ENCODE measurements at regions not wholly inside any gene's neighbourhood (a gene's known extent, or its start where the extent isn't known, plus 50 kb on each side); places are given as distances from the start of the nearest gene placed in this dataset.

DNA sequence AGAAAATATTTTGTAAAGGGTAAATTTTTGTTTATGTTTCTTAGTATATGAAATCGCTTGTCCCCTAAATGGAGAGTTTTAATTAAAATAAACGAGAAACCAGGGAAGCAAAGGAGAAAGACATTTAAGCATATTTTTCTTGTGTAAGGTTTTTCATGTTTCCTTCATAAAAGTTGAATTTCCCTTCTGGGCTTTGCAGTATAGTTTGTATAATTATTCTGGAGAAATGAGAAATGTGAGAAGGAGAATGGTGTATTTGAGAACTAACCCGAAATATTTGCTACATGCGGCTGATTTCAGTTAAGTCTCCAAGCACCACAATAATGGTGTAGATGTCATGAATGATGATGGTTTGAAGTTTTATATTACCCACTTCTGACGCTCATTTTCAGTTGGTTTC is 307.7 kb upstream of the SEL1L start:
- TF ChIP-seq, protein P1, sequence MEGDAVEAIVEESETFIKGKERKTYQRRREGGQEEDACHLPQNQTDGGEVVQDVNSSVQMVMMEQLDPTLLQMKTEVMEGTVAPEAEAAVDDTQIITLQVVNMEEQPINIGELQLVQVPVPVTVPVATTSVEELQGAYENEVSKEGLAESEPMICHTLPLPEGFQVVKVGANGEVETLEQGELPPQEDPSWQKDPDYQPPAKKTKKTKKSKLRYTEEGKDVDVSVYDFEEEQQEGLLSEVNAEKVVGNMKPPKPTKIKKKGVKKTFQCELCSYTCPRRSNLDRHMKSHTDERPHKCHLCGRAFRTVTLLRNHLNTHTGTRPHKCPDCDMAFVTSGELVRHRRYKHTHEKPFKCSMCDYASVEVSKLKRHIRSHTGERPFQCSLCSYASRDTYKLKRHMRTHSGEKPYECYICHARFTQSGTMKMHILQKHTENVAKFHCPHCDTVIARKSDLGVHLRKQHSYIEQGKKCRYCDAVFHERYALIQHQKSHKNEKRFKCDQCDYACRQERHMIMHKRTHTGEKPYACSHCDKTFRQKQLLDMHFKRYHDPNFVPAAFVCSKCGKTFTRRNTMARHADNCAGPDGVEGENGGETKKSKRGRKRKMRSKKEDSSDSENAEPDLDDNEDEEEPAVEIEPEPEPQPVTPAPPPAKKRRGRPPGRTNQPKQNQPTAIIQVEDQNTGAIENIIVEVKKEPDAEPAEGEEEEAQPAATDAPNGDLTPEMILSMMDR (IDR thresholded peaks at IDR 0.05; ENCODE audit: poor library complexity, severe bottlenecking) = no peak
- no peak for TF ChIP-seq TAF1 (IDR thresholded peaks at IDR 0.05; ENCODE audit: low read depth)
- TF ChIP-seq EZH2 (IDR thresholded peaks at IDR 0.05; ENCODE audit: borderline replicate concordance, insufficient read depth, low read length, poor library complexity, severe bottlenecking) = no peak
- no peak for TF ChIP-seq EP300 (conservative IDR thresholded peaks at IDR 0.05; ENCODE audit: poor library complexity, severe bottlenecking)
- no peak for TF ChIP-seq MXI1 (conservative IDR thresholded peaks at IDR 0.05; ENCODE audit: poor library complexity, severe bottlenecking)
- TF ChIP-seq RAD21 (conservative IDR thresholded peaks at IDR 0.05) = no peak
- TF ChIP-seq, protein P2, sequence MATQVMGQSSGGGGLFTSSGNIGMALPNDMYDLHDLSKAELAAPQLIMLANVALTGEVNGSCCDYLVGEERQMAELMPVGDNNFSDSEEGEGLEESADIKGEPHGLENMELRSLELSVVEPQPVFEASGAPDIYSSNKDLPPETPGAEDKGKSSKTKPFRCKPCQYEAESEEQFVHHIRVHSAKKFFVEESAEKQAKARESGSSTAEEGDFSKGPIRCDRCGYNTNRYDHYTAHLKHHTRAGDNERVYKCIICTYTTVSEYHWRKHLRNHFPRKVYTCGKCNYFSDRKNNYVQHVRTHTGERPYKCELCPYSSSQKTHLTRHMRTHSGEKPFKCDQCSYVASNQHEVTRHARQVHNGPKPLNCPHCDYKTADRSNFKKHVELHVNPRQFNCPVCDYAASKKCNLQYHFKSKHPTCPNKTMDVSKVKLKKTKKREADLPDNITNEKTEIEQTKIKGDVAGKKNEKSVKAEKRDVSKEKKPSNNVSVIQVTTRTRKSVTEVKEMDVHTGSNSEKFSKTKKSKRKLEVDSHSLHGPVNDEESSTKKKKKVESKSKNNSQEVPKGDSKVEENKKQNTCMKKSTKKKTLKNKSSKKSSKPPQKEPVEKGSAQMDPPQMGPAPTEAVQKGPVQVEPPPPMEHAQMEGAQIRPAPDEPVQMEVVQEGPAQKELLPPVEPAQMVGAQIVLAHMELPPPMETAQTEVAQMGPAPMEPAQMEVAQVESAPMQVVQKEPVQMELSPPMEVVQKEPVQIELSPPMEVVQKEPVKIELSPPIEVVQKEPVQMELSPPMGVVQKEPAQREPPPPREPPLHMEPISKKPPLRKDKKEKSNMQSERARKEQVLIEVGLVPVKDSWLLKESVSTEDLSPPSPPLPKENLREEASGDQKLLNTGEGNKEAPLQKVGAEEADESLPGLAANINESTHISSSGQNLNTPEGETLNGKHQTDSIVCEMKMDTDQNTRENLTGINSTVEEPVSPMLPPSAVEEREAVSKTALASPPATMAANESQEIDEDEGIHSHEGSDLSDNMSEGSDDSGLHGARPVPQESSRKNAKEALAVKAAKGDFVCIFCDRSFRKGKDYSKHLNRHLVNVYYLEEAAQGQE (IDR thresholded peaks at IDR 0.05; ENCODE audit: borderline replicate concordance) = no peak
- no peak for TF ChIP-seq POLR2AphosphoS5 (IDR thresholded peaks at IDR 0.05)
